ENCODE measurements at regions not wholly inside any gene's neighbourhood (a gene's known extent, or its start where the extent isn't known, plus 50 kb on each side); places are given as distances from the start of the nearest gene placed in this dataset.

GRCh38 chr2:173488861-173489260 is 134.2 kb downstream of the CDCA7 start:
- TF ChIP-seq SPI1 (IDR thresholded peaks at IDR 0.05; ENCODE audit: borderline replicate concordance, low read depth), result no peak
- no peak for TF ChIP-seq CTCF (IDR thresholded peaks at IDR 0.05; ENCODE audit: insufficient read depth, low read length)
- TF ChIP-seq REST (IDR thresholded peaks at IDR 0.05; ENCODE audit: insufficient replicate concordance, low read depth), result no peak
- TF ChIP-seq POLR2AphosphoS5 (IDR thresholded peaks at IDR 0.05; ENCODE audit: low read depth), result no peak
